IPS-NIHi11 (cell line): ENCODE measurements at regions not wholly inside any gene's neighbourhood (a gene's known extent, or its start where the extent isn't known, plus 50 kb on each side); places are given as distances from the start of the nearest gene placed in this dataset.
"Not testable (repeated sequence)": the region's sequence is repeated elsewhere in the genome, so short reads cannot be mapped to it uniquely, and the experiment has no call there.

ENCODE experiments used
- DNase-seq: peaks from one replicate; pipeline ENCODE4 v3.0.0; 2012; ENCODE audit warnings: mixed read lengths, low spot score

GRCh38 chr6:55058682-55059081 lies 115.6 kb upstream of the HCRTR2 start:
- DNase-seq: no peak

DNA sequence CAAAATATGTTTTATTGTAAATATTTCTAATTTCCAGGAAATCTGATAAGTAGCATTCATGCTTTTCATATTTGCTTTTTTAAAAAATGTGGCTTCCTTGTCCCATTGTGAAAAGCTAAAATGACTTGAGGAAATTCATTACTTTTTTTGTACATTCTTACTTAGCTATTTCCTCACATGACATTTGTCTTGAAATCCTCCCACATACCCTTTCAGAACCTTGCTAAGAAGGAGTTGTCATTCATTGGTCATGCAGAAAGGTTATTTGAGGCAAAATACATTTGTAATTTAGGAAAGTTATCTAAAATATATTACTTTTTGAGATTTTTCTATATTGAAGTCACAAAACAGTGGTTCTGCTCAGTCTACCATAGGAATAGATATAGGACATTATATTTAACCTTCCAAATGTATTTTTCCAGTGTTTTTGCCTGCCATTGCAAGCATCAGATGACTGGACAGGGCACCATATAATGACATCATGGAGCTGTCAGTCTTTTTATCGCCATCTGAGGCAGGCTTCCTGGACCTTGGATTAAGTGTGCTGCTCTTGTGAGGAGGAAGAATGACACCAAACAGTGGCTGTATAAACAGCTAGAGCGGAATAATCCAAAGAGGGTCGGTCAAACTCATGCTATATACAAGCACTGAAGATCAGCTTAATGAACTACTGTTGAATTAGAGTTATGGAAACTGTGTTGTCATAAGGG lies 109.4 kb upstream of the HCRTR2 start:
- DNase-seq: no peak

GRCh38 chr6:55069132-55069781 lies 105.1 kb upstream of the HCRTR2 start:
- peak; percentile 50 for DNase-seq

GRCh38 chr6:55082021-55082420 lies 92.3 kb upstream of the HCRTR2 start:
- DNase-seq: no peak

DNA sequence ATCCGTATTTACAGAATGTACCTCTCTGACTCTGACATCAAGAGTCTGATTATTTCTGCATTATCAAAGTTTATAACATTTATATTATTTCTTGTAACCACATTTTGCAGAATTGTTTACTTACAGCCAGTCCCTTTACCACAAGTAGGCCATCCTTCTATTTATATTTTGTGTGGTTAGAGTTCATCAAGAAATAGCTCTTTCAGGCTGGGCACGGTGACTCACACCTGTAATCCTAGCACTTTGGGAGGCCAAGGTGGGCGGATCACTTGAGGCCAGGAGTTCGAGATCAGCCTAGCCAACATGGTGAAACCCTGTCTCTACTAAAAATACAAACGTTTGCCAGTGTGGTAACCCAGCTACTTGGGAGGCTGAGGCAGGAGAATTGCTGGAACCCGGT lies 86.3 kb upstream of the HCRTR2 start:
- DNase-seq: not testable (repeated sequence)

DNA sequence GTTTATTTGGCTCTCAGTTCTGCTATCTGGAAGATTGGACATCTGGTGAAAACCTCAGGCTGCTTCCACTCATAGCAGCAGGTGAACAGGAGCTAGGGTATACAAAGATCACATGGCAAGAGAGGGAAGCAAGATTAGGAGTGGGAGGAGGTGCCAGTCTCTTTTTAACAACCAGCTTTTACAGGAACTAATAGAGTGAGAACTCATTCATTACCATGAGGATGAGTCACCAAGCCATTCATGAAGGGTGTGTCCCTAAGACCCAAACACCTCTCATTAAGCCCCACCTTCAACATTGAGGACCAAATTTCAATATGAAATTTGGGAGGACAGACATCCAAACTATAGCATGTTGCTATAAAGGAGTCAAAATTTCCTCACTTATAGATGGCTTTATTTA lies 85.4 kb upstream of the HCRTR2 start:
- DNase-seq: no peak

DNA sequence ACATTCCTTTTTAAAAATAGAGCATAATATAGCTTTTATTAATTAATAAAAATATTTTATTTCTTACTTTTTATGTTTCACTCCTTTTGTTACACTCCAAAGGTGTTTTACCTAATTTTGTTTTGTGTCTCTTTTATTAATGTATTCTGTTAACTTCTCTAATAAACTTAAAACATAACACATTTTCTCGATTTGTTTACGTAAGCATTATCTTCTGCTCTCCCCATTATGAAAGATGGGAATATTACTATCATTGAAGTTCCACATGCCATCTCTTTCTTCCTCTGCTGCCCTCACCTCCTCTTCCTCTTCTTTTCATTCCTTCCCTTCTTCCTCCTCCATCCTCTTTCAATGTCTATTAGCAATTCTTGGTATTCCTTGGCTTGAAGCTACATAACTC lies 85.0 kb upstream of the HCRTR2 start:
- DNase-seq: no peak

DNA sequence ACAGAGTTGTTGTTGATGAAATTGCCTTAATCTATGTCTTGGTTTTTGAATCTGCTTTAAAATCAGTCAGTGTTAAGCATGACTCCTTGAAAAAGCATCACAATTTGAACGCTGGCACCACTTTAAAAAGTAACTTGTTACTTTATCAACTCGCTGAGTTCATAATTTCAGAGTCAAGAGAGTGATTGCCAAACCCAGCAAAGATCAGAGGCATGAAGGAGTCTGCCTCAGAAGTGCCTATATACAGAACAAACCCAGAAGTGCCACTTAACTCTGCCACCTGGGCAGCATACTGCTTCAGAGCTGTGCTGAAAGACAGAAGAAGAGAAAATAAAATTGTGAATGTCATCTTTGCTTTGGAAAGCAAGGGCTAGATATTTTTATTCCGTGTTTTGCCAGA lies 73.6 kb upstream of the HCRTR2 start:
- no peak for DNase-seq

- DNase-seq: no peak
Measured at GRCh38 chr6:55101157-55101556, 73.2 kb upstream of the HCRTR2 start.

- peak; percentile 8 for DNase-seq
Measured at GRCh38 chr6:55108134-55109130, 65.9 kb upstream of the HCRTR2 start.

- DNase-seq: no peak
Measured at GRCh38 chr6:55117267-55117666, 57.0 kb upstream of the HCRTR2 start.

DNA sequence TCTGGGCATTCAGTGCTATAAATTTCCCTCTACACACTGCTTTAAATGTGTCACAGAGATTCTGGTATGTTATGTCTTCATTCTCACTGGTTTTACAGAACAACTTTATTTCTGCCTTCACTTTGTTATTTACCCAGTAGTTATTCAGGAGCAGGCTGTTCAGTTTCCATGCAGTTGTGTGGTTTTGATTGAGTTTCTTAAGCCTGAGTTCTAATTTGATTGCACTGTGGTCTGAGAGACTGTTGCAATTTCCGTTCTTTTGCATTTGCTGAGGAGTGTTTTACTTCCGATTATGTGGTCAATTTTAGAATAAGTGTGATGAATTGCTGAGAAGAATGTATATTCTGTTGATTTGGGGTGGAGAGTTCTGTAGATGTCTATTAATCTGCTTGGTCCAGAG lies 50.1 kb upstream of the HCRTR2 start:
- DNase-seq: not testable (repeated sequence)
